HG02678 (cell line): ENCODE measurements at regions not wholly inside any gene's neighbourhood (a gene's known extent, or its start where the extent isn't known, plus 50 kb on each side); places are given as distances from the start of the nearest gene placed in this dataset.
"Not testable (repeated sequence)": the region's sequence is repeated elsewhere in the genome, so short reads cannot be mapped to it uniquely, and the experiment has no call there.

Experiments
- ATAC-seq: cut with Tn5 transposase; IDR thresholded peaks from one replicate; pipeline ENCODE4 v1.9.1; 2021; ENCODE audit warnings: mild to moderate bottlenecking, moderate library complexity; ENCODE audit not compliant: unreplicated experiment

- ATAC-seq = not testable (repeated sequence)
These were observed 126.7 kb upstream of the TGFBR2 start for GRCh38 chr3:30479737-30480136.

- not testable (repeated sequence) for ATAC-seq
These were observed 126.2 kb upstream of the TGFBR2 start for GRCh38 chr3:30480156-30480555.

- ATAC-seq = no peak
These were observed 125.8 kb upstream of the TGFBR2 start for GRCh38 chr3:30480587-30480986.

GRCh38 chr3:30481241-30481640 is 125.2 kb upstream of the TGFBR2 start:
- ATAC-seq = no peak

GRCh38 chr3:30484229-30484628 is 122.2 kb upstream of the TGFBR2 start:
- ATAC-seq = not testable (repeated sequence)

- ATAC-seq = no peak
These were observed 120.0 kb upstream of the TGFBR2 start for GRCh38 chr3:30486368-30486767.

- ATAC-seq = no peak
These were observed 118.2 kb upstream of the TGFBR2 start for GRCh38 chr3:30488070-30488756.

- ATAC-seq = no peak
These were observed 113.8 kb upstream of the TGFBR2 start for GRCh38 chr3:30492322-30493192.

- ATAC-seq = no peak
These were observed 112.5 kb upstream of the TGFBR2 start for GRCh38 chr3:30493911-30494311.

- no peak for ATAC-seq
These were observed 111.0 kb upstream of the TGFBR2 start for GRCh38 chr3:30495172-30496065.

- ATAC-seq = no peak
These were observed 110.1 kb upstream of the TGFBR2 start for GRCh38 chr3:30496066-30496966.

- no peak for ATAC-seq
These were observed 107.8 kb upstream of the TGFBR2 start for GRCh38 chr3:30498587-30498967.

- peak; percentile 93 for ATAC-seq
These were observed 105.6 kb upstream of the TGFBR2 start for GRCh38 chr3:30500666-30501399.

GRCh38 chr3:30501526-30501925 is 104.9 kb upstream of the TGFBR2 start:
- ATAC-seq = no peak

- ATAC-seq = no peak
These were observed 104.2 kb upstream of the TGFBR2 start for GRCh38 chr3:30502051-30502741.

GRCh38 chr3:30502742-30503073 is 103.7 kb upstream of the TGFBR2 start:
- peak; percentile 43 for ATAC-seq

GRCh38 chr3:30503446-30503845 is 103.0 kb upstream of the TGFBR2 start:
- no peak for ATAC-seq

- ATAC-seq = no peak
These were observed 101.5 kb upstream of the TGFBR2 start for GRCh38 chr3:30504939-30505338.
